ENCODE measurements at regions not wholly inside any gene's neighbourhood (a gene's known extent, or its start where the extent isn't known, plus 50 kb on each side); places are given as distances from the start of the nearest gene placed in this dataset.

DNA sequence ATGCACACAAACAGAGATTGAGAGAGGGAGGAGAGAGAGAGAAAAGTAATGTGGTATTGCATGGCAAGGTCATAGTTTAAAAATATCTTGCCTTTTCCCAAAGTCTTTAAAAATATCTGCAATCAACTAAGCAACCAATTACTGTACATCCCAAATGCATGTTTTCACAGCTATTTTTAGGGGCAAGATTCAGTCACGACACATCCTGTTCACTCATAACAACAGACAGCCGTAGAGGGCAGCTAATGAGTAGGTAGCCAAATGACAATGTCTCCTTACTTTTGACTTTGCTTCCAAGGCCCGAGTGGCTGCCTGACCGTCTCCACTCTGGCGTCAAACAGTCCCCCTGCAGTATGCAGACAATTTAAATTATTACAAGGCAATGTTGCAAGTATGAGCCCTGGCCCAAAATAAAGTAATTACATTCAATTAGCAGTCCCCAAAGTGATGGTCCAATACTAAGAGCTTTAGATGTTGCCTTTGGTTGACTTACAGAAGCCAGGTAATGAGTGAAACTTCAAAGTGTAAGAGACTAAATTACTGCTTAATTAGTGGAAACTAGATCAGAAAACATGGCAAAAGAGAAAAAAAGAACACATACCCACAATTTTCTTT lies 162.9 kb downstream of the MBL2 start:
- H3K79me2 ChIP-seq (ENCODE audit: low read length) = no peaks in the 10 kb centered on the region
- H3K36me3 ChIP-seq (ENCODE audit: insufficient read depth, low read length) = no peaks in the 10 kb centered on the region
- no peaks in the 10 kb centered on the region for H4K20me1 ChIP-seq (ENCODE audit: insufficient read depth, low read depth, low read length)
- no peaks in the 10 kb centered on the region for H3K27me3 ChIP-seq (ENCODE audit: low read length)
- H3K9ac ChIP-seq (ENCODE audit: low read length) = no peak overlapping the region
- no peak overlapping the region for H3K4me2 ChIP-seq (ENCODE audit: low read depth, low read length, poor library complexity, severe bottlenecking)
- no peaks in the 10 kb centered on the region for H3K9me2 ChIP-seq (replicated peaks; ENCODE audit: insufficient read depth, low read length)
- H3K4me3 ChIP-seq (ENCODE audit: low read length) = no peak overlapping the region
- no peak for DNase-seq
- no peak overlapping the region for H3K27ac ChIP-seq (ENCODE audit: low read length)
- H3K4me1 ChIP-seq (ENCODE audit: low read length) = no peaks in the 10 kb centered on the region
- H3K9me3 ChIP-seq (ENCODE audit: low read length) = peaks cover 8% of the 10 kb centered on the region; the same call in 1 of the 2 replicates
- no peak overlapping the region for H2AFZ ChIP-seq (ENCODE audit: low read length)

DNA sequence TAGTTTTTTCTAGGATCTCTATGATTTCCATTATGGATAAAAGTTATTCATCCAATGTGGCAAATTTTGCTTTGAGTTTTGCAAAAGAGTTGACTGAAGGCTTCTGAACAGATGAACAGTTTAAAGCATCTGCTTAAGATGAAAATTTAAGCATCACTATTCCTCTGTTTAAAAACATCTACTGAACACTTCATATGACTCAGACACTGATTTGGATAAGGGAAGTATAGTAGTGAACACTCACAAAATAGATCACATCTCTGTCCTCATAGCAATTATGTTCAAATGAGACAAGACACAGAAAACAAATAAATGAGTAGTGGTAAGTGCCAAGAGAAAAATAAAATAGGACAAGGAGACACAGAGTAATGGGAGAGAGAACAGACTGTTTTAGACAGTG lies 157.3 kb downstream of the MBL2 start:
- Histone ChIP-seq H2AFZ (ENCODE audit: low read length) (no peak overlapping the region), H3K4me1 (ENCODE audit: low read length) (no peaks in the 10 kb centered on the region), H3K9me3 (ENCODE audit: low read length) (peaks cover 13% of the 10 kb centered on the region; the same call in 1 of the 2 replicates), H3K27me3 (ENCODE audit: low read length) (no peaks in the 10 kb centered on the region), H3K4me3 (ENCODE audit: low read length) (no peak overlapping the region), H3K9me2 (replicated peaks; ENCODE audit: insufficient read depth, low read length) (no peaks in the 10 kb centered on the region), H3K9ac (ENCODE audit: low read length) (no peak overlapping the region), H3K27ac (ENCODE audit: low read length) (no peak overlapping the region), H3K4me2 (ENCODE audit: low read depth, low read length, poor library complexity, severe bottlenecking) (no peak overlapping the region), H4K20me1 (ENCODE audit: insufficient read depth, low read depth, low read length) (no peaks in the 10 kb centered on the region), H3K36me3 (ENCODE audit: insufficient read depth, low read length) (no peaks in the 10 kb centered on the region), H3K79me2 (ENCODE audit: low read length) (no peaks in the 10 kb centered on the region)
- no peak for DNase-seq

DNA sequence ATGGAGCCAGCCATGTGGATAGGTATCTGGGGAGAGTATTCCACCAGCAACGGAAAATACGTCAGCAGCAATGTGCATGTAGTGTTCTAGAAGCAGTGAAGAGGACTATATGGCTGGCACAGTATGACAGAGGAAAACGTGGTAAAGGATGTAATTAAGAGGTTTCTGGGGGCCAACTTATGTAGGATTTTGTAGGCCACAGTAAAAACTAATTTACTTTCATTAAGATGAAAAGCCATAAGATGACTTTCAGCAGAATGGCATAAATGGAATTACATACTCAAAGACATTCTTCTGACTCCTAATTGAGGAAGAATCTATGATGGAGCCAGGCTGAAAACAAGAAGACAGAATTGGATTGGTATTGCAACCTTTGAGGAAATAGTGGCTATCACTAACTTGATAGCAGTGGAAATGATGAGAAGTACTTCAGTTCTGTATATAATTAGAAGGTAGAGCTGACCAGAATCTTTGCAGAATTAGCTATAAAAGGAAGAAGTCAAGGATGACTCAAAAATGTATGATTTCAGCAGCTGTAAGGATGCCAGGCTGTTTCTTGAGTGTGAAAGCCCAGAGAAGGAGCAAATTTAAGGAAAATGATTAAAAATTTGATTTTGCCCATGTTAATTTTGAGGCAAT lies 156.7 kb downstream of the MBL2 start:
- no peak overlapping the region for H3K4me2 ChIP-seq (ENCODE audit: low read depth, low read length, poor library complexity, severe bottlenecking)
- no peaks in the 10 kb centered on the region for H3K36me3 ChIP-seq (ENCODE audit: insufficient read depth, low read length)
- no peak overlapping the region for H3K27ac ChIP-seq (ENCODE audit: low read length)
- no peaks in the 10 kb centered on the region for H3K27me3 ChIP-seq (ENCODE audit: low read length)
- H3K9me3 ChIP-seq (ENCODE audit: low read length) = peaks cover 13% of the 10 kb centered on the region; the same call in 1 of the 2 replicates
- DNase-seq = no peak
- no peaks in the 10 kb centered on the region for H3K79me2 ChIP-seq (ENCODE audit: low read length)
- no peaks in the 10 kb centered on the region for H3K9me2 ChIP-seq (replicated peaks; ENCODE audit: insufficient read depth, low read length)
- H3K4me3 ChIP-seq (ENCODE audit: low read length) = no peak overlapping the region
- no peaks in the 10 kb centered on the region for H3K4me1 ChIP-seq (ENCODE audit: low read length)
- no peak overlapping the region for H2AFZ ChIP-seq (ENCODE audit: low read length)
- no peaks in the 10 kb centered on the region for H4K20me1 ChIP-seq (ENCODE audit: insufficient read depth, low read depth, low read length)
- no peak overlapping the region for H3K9ac ChIP-seq (ENCODE audit: low read length)

DNA sequence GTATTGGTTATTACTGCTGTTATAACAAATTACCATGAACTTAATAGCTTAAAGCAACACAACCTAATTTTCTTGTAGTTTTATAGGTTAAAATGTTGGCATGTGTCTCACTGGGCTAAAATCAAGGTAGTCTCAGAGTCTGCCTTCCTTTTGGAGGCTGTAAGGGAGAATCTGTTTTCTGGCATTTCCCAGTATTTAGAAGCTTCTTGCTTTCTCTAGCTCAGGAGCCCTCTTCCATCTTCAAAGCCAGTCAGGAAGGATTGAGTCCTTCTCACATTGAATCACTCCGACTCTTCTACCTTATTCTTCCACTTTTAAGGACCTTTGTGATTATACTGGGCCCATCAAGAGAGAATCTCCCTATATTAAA lies 156.2 kb downstream of the MBL2 start:
- Histone ChIP-seq H3K9ac (ENCODE audit: low read length) (no peak overlapping the region), H3K4me1 (ENCODE audit: low read length) (no peaks in the 10 kb centered on the region), H3K27ac (ENCODE audit: low read length) (no peak overlapping the region), H3K9me2 (replicated peaks; ENCODE audit: insufficient read depth, low read length) (no peaks in the 10 kb centered on the region), H3K27me3 (ENCODE audit: low read length) (no peaks in the 10 kb centered on the region), H3K9me3 (ENCODE audit: low read length) (peaks cover 13% of the 10 kb centered on the region), H3K36me3 (ENCODE audit: insufficient read depth, low read length) (no peaks in the 10 kb centered on the region), H2AFZ (ENCODE audit: low read length) (no peak overlapping the region), H4K20me1 (ENCODE audit: insufficient read depth, low read depth, low read length) (no peaks in the 10 kb centered on the region), H3K79me2 (ENCODE audit: low read length) (no peaks in the 10 kb centered on the region), H3K4me2 (ENCODE audit: low read depth, low read length, poor library complexity, severe bottlenecking) (no peak overlapping the region), H3K4me3 (ENCODE audit: low read length) (no peak overlapping the region)
- no peak for DNase-seq

DNA sequence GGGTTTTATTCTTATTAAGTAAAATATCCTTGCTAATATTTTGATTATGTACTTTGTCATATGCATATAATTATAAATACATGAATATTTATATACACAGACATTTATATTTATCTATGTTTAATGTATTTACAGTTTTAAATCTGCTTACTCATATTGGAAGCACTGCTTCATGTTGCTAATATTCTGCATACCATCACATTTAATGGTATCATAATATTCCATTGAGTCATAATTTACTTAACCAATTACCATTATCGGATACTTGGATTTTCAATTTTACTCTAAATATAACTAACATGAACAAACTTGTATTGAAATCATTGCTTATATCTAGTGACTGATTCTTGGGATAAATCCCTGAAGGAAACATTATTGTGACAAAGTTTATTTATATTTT lies 155.2 kb downstream of the MBL2 start:
- Histone ChIP-seq H2AFZ (ENCODE audit: low read length) (no peak overlapping the region), H3K9me3 (ENCODE audit: low read length) (peaks cover 17% of the 10 kb centered on the region), H3K9ac (ENCODE audit: low read length) (no peak overlapping the region), H3K4me3 (ENCODE audit: low read length) (no peak overlapping the region), H4K20me1 (ENCODE audit: insufficient read depth, low read depth, low read length) (no peaks in the 10 kb centered on the region), H3K27me3 (ENCODE audit: low read length) (no peaks in the 10 kb centered on the region), H3K36me3 (ENCODE audit: insufficient read depth, low read length) (no peaks in the 10 kb centered on the region), H3K79me2 (ENCODE audit: low read length) (no peaks in the 10 kb centered on the region), H3K4me2 (ENCODE audit: low read depth, low read length, poor library complexity, severe bottlenecking) (no peak overlapping the region), H3K4me1 (ENCODE audit: low read length) (no peaks in the 10 kb centered on the region), H3K9me2 (replicated peaks; ENCODE audit: insufficient read depth, low read length) (no peaks in the 10 kb centered on the region), H3K27ac (ENCODE audit: low read length) (no peak overlapping the region)
- DNase-seq = no peak

DNA sequence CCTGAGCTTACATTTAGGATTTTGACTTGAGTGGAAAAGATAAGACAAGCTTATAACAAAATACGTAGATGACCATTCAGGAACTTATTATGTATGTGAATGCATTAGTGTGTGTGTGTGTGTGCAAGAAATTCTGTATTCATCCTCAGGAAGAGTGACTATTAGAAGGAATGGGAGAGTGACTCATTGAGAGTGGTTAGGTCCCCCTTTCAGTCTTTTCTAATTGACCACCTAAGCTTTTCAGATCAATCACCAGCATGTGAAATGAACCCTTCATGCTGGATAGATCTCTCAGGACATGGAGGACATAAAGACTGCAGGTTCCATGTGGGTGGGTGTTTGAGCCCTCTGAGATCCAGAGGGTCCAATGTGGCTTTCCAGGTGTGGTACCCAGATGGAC lies 153.5 kb downstream of the MBL2 start:
- no peaks in the 10 kb centered on the region for H3K79me2 ChIP-seq (ENCODE audit: low read length)
- H3K4me2 ChIP-seq (ENCODE audit: low read depth, low read length, poor library complexity, severe bottlenecking) = no peak overlapping the region
- no peaks in the 10 kb centered on the region for H3K36me3 ChIP-seq (ENCODE audit: insufficient read depth, low read length)
- H4K20me1 ChIP-seq (ENCODE audit: insufficient read depth, low read depth, low read length) = no peaks in the 10 kb centered on the region
- DNase-seq = no peak
- no peak overlapping the region for H2AFZ ChIP-seq (ENCODE audit: low read length)
- no peak overlapping the region for H3K4me3 ChIP-seq (ENCODE audit: low read length)
- H3K4me1 ChIP-seq (ENCODE audit: low read length) = no peaks in the 10 kb centered on the region
- no peak overlapping the region for H3K9ac ChIP-seq (ENCODE audit: low read length)
- H3K27me3 ChIP-seq (ENCODE audit: low read length) = no peaks in the 10 kb centered on the region
- H3K9me2 ChIP-seq (replicated peaks; ENCODE audit: insufficient read depth, low read length) = no peaks in the 10 kb centered on the region
- H3K27ac ChIP-seq (ENCODE audit: low read length) = no peak overlapping the region
- H3K9me3 ChIP-seq (ENCODE audit: low read length) = peaks cover 19% of the 10 kb centered on the region

DNA sequence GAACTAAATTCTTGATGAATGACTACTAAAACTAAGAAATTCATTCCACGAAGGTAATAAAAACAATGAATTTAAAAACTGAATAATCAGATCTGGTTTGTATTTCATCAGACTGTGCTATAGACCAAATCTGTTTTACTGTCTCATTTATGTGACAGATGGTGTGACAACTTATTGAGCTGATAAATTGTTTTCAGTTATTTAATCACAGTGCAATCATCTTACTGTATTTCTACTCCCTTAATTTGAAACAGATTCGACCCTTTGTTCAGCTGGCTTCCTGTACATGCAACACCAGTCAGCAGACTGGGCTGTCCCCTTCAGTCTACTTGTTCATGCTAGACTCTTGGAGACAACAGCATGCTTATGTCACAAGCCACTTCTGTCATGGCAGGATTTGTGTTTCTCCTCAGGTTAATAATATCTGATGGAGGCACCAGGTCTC lies 150.9 kb downstream of the MBL2 start:
- Histone ChIP-seq H3K27me3 (ENCODE audit: low read length) (no peaks in the 10 kb centered on the region), H3K36me3 (ENCODE audit: insufficient read depth, low read length) (no peaks in the 10 kb centered on the region)

DNA sequence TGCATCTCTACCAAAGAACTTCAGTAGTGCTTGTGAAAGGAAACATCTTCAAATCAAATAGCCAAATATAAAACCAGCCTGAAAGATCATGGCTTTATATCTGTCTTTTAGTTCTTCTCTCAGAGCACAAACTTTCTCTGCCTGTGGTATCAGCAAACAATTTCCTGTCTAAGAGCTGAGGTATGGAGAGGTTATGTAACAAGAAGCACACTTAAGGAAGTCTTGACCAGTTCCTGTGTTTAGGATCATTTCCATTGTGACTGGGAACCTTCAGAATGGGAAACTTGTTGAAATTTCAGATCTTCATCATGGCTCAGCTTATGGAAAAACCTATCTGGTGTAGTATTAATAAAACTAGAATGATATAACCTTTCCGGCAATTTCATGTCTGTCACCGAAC lies 148.8 kb downstream of the MBL2 start:
- H3K4me3 ChIP-seq (ENCODE audit: low read length) = no peak overlapping the region
- H3K4me2 ChIP-seq (ENCODE audit: low read depth, low read length, poor library complexity, severe bottlenecking) = no peak overlapping the region

More for the DNA sequence above, 150.9 kb downstream of the MBL2 start:
- Histone ChIP-seq H3K9me2 (replicated peaks; ENCODE audit: insufficient read depth, low read length) (no peaks in the 10 kb centered on the region), H3K4me2 (ENCODE audit: low read depth, low read length, poor library complexity, severe bottlenecking) (no peak overlapping the region), H3K9ac (ENCODE audit: low read length) (no peak overlapping the region), H3K9me3 (ENCODE audit: low read length) (peaks cover 16% of the 10 kb centered on the region), H2AFZ (ENCODE audit: low read length) (no peak overlapping the region), H4K20me1 (ENCODE audit: insufficient read depth, low read depth, low read length) (no peaks in the 10 kb centered on the region), H3K4me3 (ENCODE audit: low read length) (no peak overlapping the region), H3K4me1 (ENCODE audit: low read length) (no peaks in the 10 kb centered on the region), H3K27ac (ENCODE audit: low read length) (no peak overlapping the region), H3K79me2 (ENCODE audit: low read length) (no peaks in the 10 kb centered on the region)
- no peak for DNase-seq

More for the DNA sequence above, 148.8 kb downstream of the MBL2 start:
- no peaks in the 10 kb centered on the region for H3K79me2 ChIP-seq (ENCODE audit: low read length)
- H4K20me1 ChIP-seq (ENCODE audit: insufficient read depth, low read depth, low read length) = no peaks in the 10 kb centered on the region
- no peaks in the 10 kb centered on the region for H3K27me3 ChIP-seq (ENCODE audit: low read length)
- H3K9me3 ChIP-seq (ENCODE audit: low read length) = peaks cover 21% of the 10 kb centered on the region
- H3K36me3 ChIP-seq (ENCODE audit: insufficient read depth, low read length) = no peaks in the 10 kb centered on the region
- no peak for DNase-seq
- H3K9ac ChIP-seq (ENCODE audit: low read length) = no peak overlapping the region
- no peak overlapping the region for H3K27ac ChIP-seq (ENCODE audit: low read length)
- no peak overlapping the region for H2AFZ ChIP-seq (ENCODE audit: low read length)
- no peaks in the 10 kb centered on the region for H3K9me2 ChIP-seq (replicated peaks; ENCODE audit: insufficient read depth, low read length)
- H3K4me1 ChIP-seq (ENCODE audit: low read length) = no peaks in the 10 kb centered on the region
